ENCODE measurements at regions not wholly inside any gene's neighbourhood (a gene's known extent, or its start where the extent isn't known, plus 50 kb on each side); places are given as distances from the start of the nearest gene placed in this dataset.

GRCh38 chr11:86180851-86181250, 63.7 kb upstream of the EED start:
- H3K4me1 ChIP-seq (ENCODE audit: control insufficient read depth in 4 of 4, insufficient read depth in 4 of 4, low read length in 3 of 4) = peaks cover 0 to 14% (median 11%) of the 10 kb centered on the region in 4 donors
- no peak overlapping the region for H3K9ac ChIP-seq (ENCODE audit: low read depth in 1 of 2, low read length in 2 of 2)
- H3K27me3 ChIP-seq (ENCODE audit: control insufficient read depth in 4 of 4, insufficient read depth in 4 of 4, low read length in 3 of 4) = no peaks in the 10 kb centered on the region
- H3K27ac ChIP-seq (ENCODE audit: low read depth in 1 of 2, low read length in 2 of 2) = no peak overlapping the region
- H3K4me3 ChIP-seq (ENCODE audit: low read depth in 1 of 3, low read length in 3 of 3) = no peak overlapping the region
- TF ChIP-seq NR2F2 (IDR thresholded peaks at IDR 0.05) = no peak
- no peak for TF ChIP-seq EGR1 (IDR thresholded peaks at IDR 0.05; ENCODE audit: low read depth in 2 of 2)
- no peak for TF ChIP-seq SP1 (IDR thresholded peaks at IDR 0.05)
- TF ChIP-seq HNF4G (IDR thresholded peaks at IDR 0.05) = no peak
- no peak for TF ChIP-seq GABPA (IDR thresholded peaks at IDR 0.05 in 1 of 2, conservative IDR thresholded peaks at IDR 0.05 in 1 of 2)
- no peak for TF ChIP-seq FOXA1 (IDR thresholded peaks at IDR 0.05)
- TF ChIP-seq FOXA2 (IDR thresholded peaks at IDR 0.05) = no peak
- TF ChIP-seq JUND (IDR thresholded peaks at IDR 0.05) = no peak
- TF ChIP-seq HNF4A (conservative IDR thresholded peaks at IDR 0.05) = no peak
- TF ChIP-seq, protein P1, sequence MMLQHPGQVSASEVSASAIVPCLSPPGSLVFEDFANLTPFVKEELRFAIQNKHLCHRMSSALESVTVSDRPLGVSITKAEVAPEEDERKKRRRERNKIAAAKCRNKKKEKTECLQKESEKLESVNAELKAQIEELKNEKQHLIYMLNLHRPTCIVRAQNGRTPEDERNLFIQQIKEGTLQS (IDR thresholded peaks at IDR 0.05) = no peak
- no peak for TF ChIP-seq RAD21 (IDR thresholded peaks at IDR 0.05)
- TF ChIP-seq RXRA (IDR thresholded peaks at IDR 0.05) = no peak
- TF ChIP-seq, protein P2, sequence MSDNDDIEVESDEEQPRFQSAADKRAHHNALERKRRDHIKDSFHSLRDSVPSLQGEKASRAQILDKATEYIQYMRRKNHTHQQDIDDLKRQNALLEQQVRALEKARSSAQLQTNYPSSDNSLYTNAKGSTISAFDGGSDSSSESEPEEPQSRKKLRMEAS (IDR thresholded peaks at IDR 0.05) = no peak
- TF ChIP-seq, protein P3, sequence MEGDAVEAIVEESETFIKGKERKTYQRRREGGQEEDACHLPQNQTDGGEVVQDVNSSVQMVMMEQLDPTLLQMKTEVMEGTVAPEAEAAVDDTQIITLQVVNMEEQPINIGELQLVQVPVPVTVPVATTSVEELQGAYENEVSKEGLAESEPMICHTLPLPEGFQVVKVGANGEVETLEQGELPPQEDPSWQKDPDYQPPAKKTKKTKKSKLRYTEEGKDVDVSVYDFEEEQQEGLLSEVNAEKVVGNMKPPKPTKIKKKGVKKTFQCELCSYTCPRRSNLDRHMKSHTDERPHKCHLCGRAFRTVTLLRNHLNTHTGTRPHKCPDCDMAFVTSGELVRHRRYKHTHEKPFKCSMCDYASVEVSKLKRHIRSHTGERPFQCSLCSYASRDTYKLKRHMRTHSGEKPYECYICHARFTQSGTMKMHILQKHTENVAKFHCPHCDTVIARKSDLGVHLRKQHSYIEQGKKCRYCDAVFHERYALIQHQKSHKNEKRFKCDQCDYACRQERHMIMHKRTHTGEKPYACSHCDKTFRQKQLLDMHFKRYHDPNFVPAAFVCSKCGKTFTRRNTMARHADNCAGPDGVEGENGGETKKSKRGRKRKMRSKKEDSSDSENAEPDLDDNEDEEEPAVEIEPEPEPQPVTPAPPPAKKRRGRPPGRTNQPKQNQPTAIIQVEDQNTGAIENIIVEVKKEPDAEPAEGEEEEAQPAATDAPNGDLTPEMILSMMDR (IDR thresholded peaks at IDR 0.05; ENCODE audit: low read depth, low read length, missing input control) = no peak
- TF ChIP-seq YY1 (IDR thresholded peaks at IDR 0.05) = no peak
- TF ChIP-seq, protein P4, sequence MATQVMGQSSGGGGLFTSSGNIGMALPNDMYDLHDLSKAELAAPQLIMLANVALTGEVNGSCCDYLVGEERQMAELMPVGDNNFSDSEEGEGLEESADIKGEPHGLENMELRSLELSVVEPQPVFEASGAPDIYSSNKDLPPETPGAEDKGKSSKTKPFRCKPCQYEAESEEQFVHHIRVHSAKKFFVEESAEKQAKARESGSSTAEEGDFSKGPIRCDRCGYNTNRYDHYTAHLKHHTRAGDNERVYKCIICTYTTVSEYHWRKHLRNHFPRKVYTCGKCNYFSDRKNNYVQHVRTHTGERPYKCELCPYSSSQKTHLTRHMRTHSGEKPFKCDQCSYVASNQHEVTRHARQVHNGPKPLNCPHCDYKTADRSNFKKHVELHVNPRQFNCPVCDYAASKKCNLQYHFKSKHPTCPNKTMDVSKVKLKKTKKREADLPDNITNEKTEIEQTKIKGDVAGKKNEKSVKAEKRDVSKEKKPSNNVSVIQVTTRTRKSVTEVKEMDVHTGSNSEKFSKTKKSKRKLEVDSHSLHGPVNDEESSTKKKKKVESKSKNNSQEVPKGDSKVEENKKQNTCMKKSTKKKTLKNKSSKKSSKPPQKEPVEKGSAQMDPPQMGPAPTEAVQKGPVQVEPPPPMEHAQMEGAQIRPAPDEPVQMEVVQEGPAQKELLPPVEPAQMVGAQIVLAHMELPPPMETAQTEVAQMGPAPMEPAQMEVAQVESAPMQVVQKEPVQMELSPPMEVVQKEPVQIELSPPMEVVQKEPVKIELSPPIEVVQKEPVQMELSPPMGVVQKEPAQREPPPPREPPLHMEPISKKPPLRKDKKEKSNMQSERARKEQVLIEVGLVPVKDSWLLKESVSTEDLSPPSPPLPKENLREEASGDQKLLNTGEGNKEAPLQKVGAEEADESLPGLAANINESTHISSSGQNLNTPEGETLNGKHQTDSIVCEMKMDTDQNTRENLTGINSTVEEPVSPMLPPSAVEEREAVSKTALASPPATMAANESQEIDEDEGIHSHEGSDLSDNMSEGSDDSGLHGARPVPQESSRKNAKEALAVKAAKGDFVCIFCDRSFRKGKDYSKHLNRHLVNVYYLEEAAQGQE (IDR thresholded peaks at IDR 0.05) = no peak
- no peak for TF ChIP-seq ZBTB33 (IDR thresholded peaks at IDR 0.05)
- WGBS = 91% methylated on average over 4 of the region's 4 CpGs
- peaks cover 0 to 1% (median 0%) of the 10 kb centered on the region in 4 donors for H3K36me3 ChIP-seq (ENCODE audit: control insufficient read depth in 4 of 4, insufficient read depth in 3 of 4, low read depth in 1 of 4, low read length in 3 of 4)
- no peak for DNase-seq (ENCODE audit: low spot score)
- H3K9me3 ChIP-seq (ENCODE audit: control insufficient read depth in 4 of 4, low read length in 3 of 4) = no peaks in the 10 kb centered on the region

GRCh38 chr11:86180423-86180822, 64.1 kb upstream of the EED start:
- WGBS = 83% methylated on average over 6 of the region's 6 CpGs
- Histone ChIP-seq H3K27ac (ENCODE audit: low read depth in 1 of 2, low read length in 2 of 2) (no peak overlapping the region), H3K9ac (ENCODE audit: low read depth in 1 of 2, low read length in 2 of 2) (no peak overlapping the region), H3K4me1 (ENCODE audit: control insufficient read depth in 4 of 4, insufficient read depth in 4 of 4, low read length in 3 of 4) (peaks cover 0 to 19% (median 15%) of the 10 kb centered on the region in 4 donors), H3K4me3 (ENCODE audit: low read depth in 1 of 3, low read length in 3 of 3) (no peak overlapping the region), H3K9me3 (ENCODE audit: control insufficient read depth in 4 of 4, low read length in 3 of 4) (no peaks in the 10 kb centered on the region), H3K36me3 (ENCODE audit: control insufficient read depth in 4 of 4, insufficient read depth in 3 of 4, low read depth in 1 of 4, low read length in 3 of 4) (peaks cover 0 to 1% (median 0%) of the 10 kb centered on the region in 4 donors), H3K27me3 (ENCODE audit: control insufficient read depth in 4 of 4, insufficient read depth in 4 of 4, low read length in 3 of 4) (no peaks in the 10 kb centered on the region)
- no peak for DNase-seq (ENCODE audit: low spot score)
- TF ChIP-seq, protein P3 (IDR thresholded peaks at IDR 0.05; ENCODE audit: low read depth, low read length, missing input control) = no peak
- TF ChIP-seq SP1 (IDR thresholded peaks at IDR 0.05) = no peak
- TF ChIP-seq ZBTB33 (IDR thresholded peaks at IDR 0.05) = no peak
- TF ChIP-seq, protein P2 (IDR thresholded peaks at IDR 0.05) = no peak
- TF ChIP-seq GABPA (IDR thresholded peaks at IDR 0.05 in 1 of 2, conservative IDR thresholded peaks at IDR 0.05 in 1 of 2) = no peak
- no peak for TF ChIP-seq TAF1 (conservative IDR thresholded peaks at IDR 0.05)
- TF ChIP-seq, protein P1 (IDR thresholded peaks at IDR 0.05) = no peak
- TF ChIP-seq FOXA2 (IDR thresholded peaks at IDR 0.05) = no peak
- no peak for TF ChIP-seq RXRA (IDR thresholded peaks at IDR 0.05)
- TF ChIP-seq HNF4A (conservative IDR thresholded peaks at IDR 0.05) = no peak
- no peak for TF ChIP-seq HNF4G (IDR thresholded peaks at IDR 0.05)
- no peak for TF ChIP-seq JUND (IDR thresholded peaks at IDR 0.05)
- TF ChIP-seq RAD21 (IDR thresholded peaks at IDR 0.05) = no peak
